Fibroblast of lung (primary cell): ENCODE measurements at regions not wholly inside any gene's neighbourhood (a gene's known extent, or its start where the extent isn't known, plus 50 kb on each side); places are given as distances from the start of the nearest gene placed in this dataset.

ENCODE experiments used
- CTCF ChIP-seq, 2 donors: IDR thresholded peaks in 1 of 2; conservative IDR thresholded peaks in 1 of 2; 1 replicate in 1 of 2; 2 replicates in 1 of 2; pipeline ENCODE4 v1.5.1; 2011 to 2012; ENCODE audit warnings: low read length in 2 of 2, control low read depth in 1 of 2, inconsistent platforms in 1 of 2, low read depth in 1 of 2, mild to moderate bottlenecking in 1 of 2
- EZH2 ChIP-seq: IDR thresholded peaks from 2 replicates; pipeline ENCODE4 v1.5.1; 2012; ENCODE audit warnings: low read length, control low read depth, mild to moderate bottlenecking; ENCODE audit errors: missing control alignments

DNA sequence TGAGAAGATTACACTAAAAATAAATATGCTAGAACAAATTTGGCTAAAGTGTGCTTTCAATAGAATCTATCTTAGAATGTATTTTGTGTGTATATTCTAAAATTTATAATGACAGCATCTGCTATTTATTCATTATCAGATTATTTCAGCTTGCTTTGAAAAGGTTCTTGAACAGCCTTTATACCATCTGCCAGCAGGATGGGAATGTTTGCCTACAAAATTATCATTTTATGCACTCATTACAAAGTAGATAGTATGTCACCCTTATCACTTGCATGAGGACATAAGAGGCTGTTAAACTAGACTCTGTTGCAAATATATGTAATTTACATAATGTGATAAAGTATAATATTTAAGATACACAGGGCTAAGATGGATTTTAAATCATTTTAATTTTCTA, 1286.9 kb upstream of the PCDH20 start:
- TF ChIP-seq CTCF (conservative IDR thresholded peaks at IDR 0.05 in 1 of 2, IDR thresholded peaks at IDR 0.05 in 1 of 2; ENCODE audit: low read depth in 1 of 2, low read length in 2 of 2), result no peak
- TF ChIP-seq EZH2, result no peak
